Hepatocyte (in vitro differentiated cells): ENCODE measurements at regions not wholly inside any gene's neighbourhood (a gene's known extent, or its start where the extent isn't known, plus 50 kb on each side); places are given as distances from the start of the nearest gene placed in this dataset.

ENCODE experiments used
- DNase-seq: peaks from one replicate; pipeline ENCODE4 v3.0.0-alpha.2; 2016; ENCODE audit warnings: low spot score
- H2AFZ ChIP-seq: fragments of 200-600 bp; sonication (generic); 2 replicates; pipeline ENCODE4 v1.6.0; 2016; ENCODE audit warnings: antibody characterized with exemption, mild to moderate bottlenecking
- H3K27ac ChIP-seq: fragments of 200-600 bp; sonication (generic); 2 replicates; pipeline ENCODE4 v1.5.1; 2016; ENCODE audit warnings: mild to moderate bottlenecking
- H3K27me3 ChIP-seq: fragments of 200-600 bp; sonication (generic); 2 replicates; pipeline ENCODE4 v1.6.1; 2016
- H3K36me3 ChIP-seq: fragments of 200-600 bp; sonication (generic); replicated peaks from 2 replicates; pipeline ENCODE4 v1.5.1; 2016; ENCODE audit warnings: low read depth; ENCODE audit not compliant: insufficient read depth
- H3K4me1 ChIP-seq: fragments of 200-600 bp; sonication (generic); 2 replicates; pipeline ENCODE4 v1.5.1; 2016; ENCODE audit warnings: mild to moderate bottlenecking, moderate library complexity; ENCODE audit not compliant: insufficient read depth
- H3K4me2 ChIP-seq: fragments of 200-600 bp; sonication (generic); 2 replicates; pipeline ENCODE4 v1.6.0; 2016
- H3K4me3 ChIP-seq: fragments of 200-600 bp; sonication (generic); 2 replicates; pipeline ENCODE4 v1.5.1; 2016; ENCODE audit warnings: mild to moderate bottlenecking
- H3K79me2 ChIP-seq: fragments of 200-600 bp; sonication (generic); 2 replicates; pipeline ENCODE4 v1.6.0; 2017; ENCODE audit warnings: mild to moderate bottlenecking
- H3K9me2 ChIP-seq: fragments of 200-600 bp; sonication (generic); replicated peaks from 2 replicates; pipeline ENCODE4 v1.6.0; 2017; ENCODE audit warnings: mild to moderate bottlenecking; ENCODE audit not compliant: insufficient read depth
- H3K9me3 ChIP-seq: fragments of 200-600 bp; sonication (generic); 2 replicates; pipeline ENCODE4 v1.5.1; 2016; ENCODE audit warnings: low read depth, mild to moderate bottlenecking
- H4K20me1 ChIP-seq: fragments of 200-600 bp; sonication (generic); 2 replicates; pipeline ENCODE4 v1.6.0; 2016; ENCODE audit warnings: mild to moderate bottlenecking; ENCODE audit not compliant: insufficient read depth, poor library complexity, severe bottlenecking
- CTCF ChIP-seq: fragments of 200-600 bp; sonication (generic); IDR thresholded peaks from 2 replicates; pipeline ENCODE4 v1.5.1; 2016; ENCODE audit warnings: antibody characterized with exemption, mild to moderate bottlenecking; ENCODE audit not compliant: poor library complexity
- EZH2 ChIP-seq: fragments of 200-600 bp; sonication (generic); IDR thresholded peaks from 2 replicates; pipeline ENCODE4 v1.6.1; 2016; ENCODE audit warnings: antibody characterized with exemption, mild to moderate bottlenecking, borderline replicate concordance
- EZH2phosphoT487 ChIP-seq: fragments of 200-600 bp; sonication (generic); IDR thresholded peaks from one replicate; pipeline ENCODE4 v1.6.1; 2018; ENCODE audit warnings: antibody characterized with exemption, mild to moderate bottlenecking, low read depth, moderate library complexity; ENCODE audit not compliant: unreplicated experiment, severe bottlenecking
- WGBS: methylation state at CpG from one replicate; pipeline ENCODE4 v1.1.6; 2016; ENCODE audit warnings: low lambda C conversion rate; ENCODE audit errors: missing lambda C conversion rate; 5-methylcytosine and 5-hydroxymethylcytosine counted together

GRCh38 chr5:4050203-4050602 is 454.6 kb downstream of the IRX1 start:
- Histone ChIP-seq H4K20me1 (no peaks in the 10 kb centered on the region), H3K27me3 (no peaks in the 10 kb centered on the region), H3K9me2 (no peaks in the 10 kb centered on the region), H3K36me3 (no peaks in the 10 kb centered on the region), H3K4me1 (no peaks in the 10 kb centered on the region), H3K27ac (no peak overlapping the region), H3K79me2 (no peaks in the 10 kb centered on the region), H2AFZ (no peak overlapping the region), H3K9me3 (no peaks in the 10 kb centered on the region), H3K4me2 (no peak overlapping the region), H3K4me3 (no peak overlapping the region)
- WGBS = 83% methylated on average over 6 of the region's 6 CpGs
- no peak for DNase-seq
- no peak for TF ChIP-seq EZH2phosphoT487
- TF ChIP-seq EZH2 = no peak
- TF ChIP-seq CTCF = no peak

GRCh38 chr5:4053136-4053535 is 457.5 kb downstream of the IRX1 start:
- Histone ChIP-seq H2AFZ (no peak overlapping the region), H3K79me2 (no peaks in the 10 kb centered on the region), H3K4me2 (no peak overlapping the region), H3K4me1 (no peaks in the 10 kb centered on the region), H3K36me3 (no peaks in the 10 kb centered on the region), H3K9me3 (no peaks in the 10 kb centered on the region), H3K27me3 (no peaks in the 10 kb centered on the region), H3K9me2 (no peaks in the 10 kb centered on the region), H3K4me3 (no peak overlapping the region), H3K27ac (no peak overlapping the region), H4K20me1 (no peaks in the 10 kb centered on the region)
- TF ChIP-seq CTCF = no peak
- no peak for TF ChIP-seq EZH2
- no peak for TF ChIP-seq EZH2phosphoT487
- 82% methylated on average over 4 of the region's 4 CpGs for WGBS
- no peak for DNase-seq

GRCh38 chr5:4054092-4054491 is 458.5 kb downstream of the IRX1 start:
- no peaks in the 10 kb centered on the region for H3K9me2 ChIP-seq
- H3K79me2 ChIP-seq = no peaks in the 10 kb centered on the region
- H3K27me3 ChIP-seq = no peaks in the 10 kb centered on the region
- H3K4me3 ChIP-seq = no peak overlapping the region
- no peak overlapping the region for H3K4me2 ChIP-seq
- no peaks in the 10 kb centered on the region for H3K9me3 ChIP-seq
- H3K4me1 ChIP-seq = no peaks in the 10 kb centered on the region
- H2AFZ ChIP-seq = no peak overlapping the region
- no peak overlapping the region for H3K27ac ChIP-seq
- H3K36me3 ChIP-seq = no peaks in the 10 kb centered on the region
- no peaks in the 10 kb centered on the region for H4K20me1 ChIP-seq
- no peak for DNase-seq
- TF ChIP-seq EZH2 = no peak
- no peak for TF ChIP-seq EZH2phosphoT487
- TF ChIP-seq CTCF = no peak
- 79% methylated on average over 1 of the region's 1 CpG for WGBS

- Histone ChIP-seq H3K9me2 (no peaks in the 10 kb centered on the region), H3K27ac (no peak overlapping the region), H3K4me1 (no peaks in the 10 kb centered on the region), H2AFZ (no peak overlapping the region), H3K4me3 (no peak overlapping the region), H3K27me3 (no peaks in the 10 kb centered on the region), H3K4me2 (no peak overlapping the region), H4K20me1 (no peaks in the 10 kb centered on the region), H3K9me3 (no peaks in the 10 kb centered on the region), H3K79me2 (no peaks in the 10 kb centered on the region), H3K36me3 (no peaks in the 10 kb centered on the region)
- TF ChIP-seq EZH2 (no peak), EZH2phosphoT487 (no peak), CTCF (no peak)
- DNase-seq = peak; percentile 61
- 42% methylated on average over 6 of the region's 6 CpGs for WGBS
Observed at GRCh38 chr5:4058899-4059298, 463.3 kb downstream of the IRX1 start.
